Progenitor cell of endocrine pancreas (in vitro differentiated cells): ENCODE measurements at regions not wholly inside any gene's neighbourhood (a gene's known extent, or its start where the extent isn't known, plus 50 kb on each side); places are given as distances from the start of the nearest gene placed in this dataset.

ENCODE experiments used
- DNase-seq: peaks from one replicate; pipeline ENCODE4 v3.0.0; 2021; ENCODE audit warnings: low spot score; ENCODE audit not compliant: unreplicated experiment
- H3K27ac Mint-ChIP-seq: 2 replicates; pipeline ENCODE4 v1.8.0; 2021; ENCODE audit warnings: mild to moderate bottlenecking, moderate library complexity, mixed read lengths
- H3K27me3 Mint-ChIP-seq: 2 replicates; pipeline ENCODE4 v1.8.0; 2021; ENCODE audit warnings: mixed read lengths
- H3K36me3 Mint-ChIP-seq: 2 replicates; pipeline ENCODE4 v1.8.0; 2022; ENCODE audit warnings: mixed read lengths; ENCODE audit not compliant: insufficient read depth
- H3K4me1 Mint-ChIP-seq: 2 replicates; pipeline ENCODE4 v1.8.0; 2021; ENCODE audit warnings: low read depth, mixed read lengths
- H3K4me3 Mint-ChIP-seq: 2 replicates; pipeline ENCODE4 v1.8.0; 2021; ENCODE audit warnings: low read depth, mild to moderate bottlenecking, moderate library complexity, mixed read lengths
- H3K9me3 Mint-ChIP-seq: 2 replicates; pipeline ENCODE4 v1.8.0; 2021; ENCODE audit warnings: low read depth, mixed read lengths
- CTCF ChIP-seq: fragments of 200-600 bp; sonication (generic); IDR thresholded peaks from one replicate; pipeline ENCODE4 v1.5.0; 2021; ENCODE audit warnings: antibody characterized with exemption, mild to moderate bottlenecking; ENCODE audit not compliant: unreplicated experiment

- Mint-ChIP-seq H3K4me1 (peaks cover 3% of the 10 kb centered on the region), H3K4me3 (no peak overlapping the region), H3K9me3 (no peaks in the 10 kb centered on the region), H3K36me3 (no peaks in the 10 kb centered on the region), H3K27ac (no peak overlapping the region), H3K27me3 (no peaks in the 10 kb centered on the region)
- no peak for DNase-seq
- no peak for TF ChIP-seq CTCF
Measured at GRCh38 chr2:226333388-226333787, 466.2 kb downstream of the IRS1 start.

- H3K36me3 Mint-ChIP-seq: no peaks in the 10 kb centered on the region
- H3K4me1 Mint-ChIP-seq: peaks cover 3% of the 10 kb centered on the region
- no peak overlapping the region for H3K4me3 Mint-ChIP-seq
- no peaks in the 10 kb centered on the region for H3K27me3 Mint-ChIP-seq
- no peaks in the 10 kb centered on the region for H3K9me3 Mint-ChIP-seq
- TF ChIP-seq CTCF: no peak
- no peak overlapping the region for H3K27ac Mint-ChIP-seq
- no peak for DNase-seq
Measured at GRCh38 chr2:226330206-226330605, 469.4 kb downstream of the IRS1 start.

- Mint-ChIP-seq H3K9me3 (no peaks in the 10 kb centered on the region), H3K4me1 (peaks cover 3% of the 10 kb centered on the region), H3K4me3 (no peak overlapping the region), H3K27ac (no peak overlapping the region), H3K27me3 (no peaks in the 10 kb centered on the region), H3K36me3 (no peaks in the 10 kb centered on the region)
- DNase-seq: no peak
- no peak for TF ChIP-seq CTCF
Measured at GRCh38 chr2:226329180-226329579, 470.4 kb downstream of the IRS1 start.

- H3K4me3 Mint-ChIP-seq: no peak overlapping the region
- DNase-seq: no peak
- H3K27ac Mint-ChIP-seq: no peak overlapping the region
- H3K4me1 Mint-ChIP-seq: peaks cover 3% of the 10 kb centered on the region
- H3K36me3 Mint-ChIP-seq: no peaks in the 10 kb centered on the region
- no peaks in the 10 kb centered on the region for H3K9me3 Mint-ChIP-seq
- no peaks in the 10 kb centered on the region for H3K27me3 Mint-ChIP-seq
- TF ChIP-seq CTCF: no peak
Measured at GRCh38 chr2:226327830-226328229, 471.8 kb downstream of the IRS1 start.

- no peaks in the 10 kb centered on the region for H3K9me3 Mint-ChIP-seq
- no peak overlapping the region for H3K4me3 Mint-ChIP-seq
- H3K27me3 Mint-ChIP-seq: no peaks in the 10 kb centered on the region
- H3K27ac Mint-ChIP-seq: no peak overlapping the region
- no peak for DNase-seq
- H3K4me1 Mint-ChIP-seq: peaks cover 3% of the 10 kb centered on the region
- H3K36me3 Mint-ChIP-seq: no peaks in the 10 kb centered on the region
- no peak for TF ChIP-seq CTCF
Measured at GRCh38 chr2:226325526-226325925, 474.1 kb downstream of the IRS1 start.
